HepG2 (cell line): ENCODE measurements at regions not wholly inside any gene's neighbourhood (a gene's known extent, or its start where the extent isn't known, plus 50 kb on each side); places are given as distances from the start of the nearest gene placed in this dataset.

ENCODE experiments used
- CCAR2 ChIP-seq: fragments of 200-400 bp; formaldehyde crosslinking; optimal IDR thresholded peaks from 2 replicates; pipeline ENCODE3; 2018; ENCODE audit warnings: low read depth, mild to moderate bottlenecking, low read length, moderate library complexity
- CEBPB ChIP-seq: IDR thresholded peaks from 2 replicates; pipeline ENCODE4 v1.6.1; 2011; ENCODE audit warnings: low read depth, low read length, improper control_type of control experiment, borderline replicate concordance
- EEA1 ChIP-seq: sonication (generic); formaldehyde crosslinking; IDR thresholded peaks from 2 replicates; pipeline ENCODE4 v1.5.1; 2020; ENCODE audit warnings: mild to moderate bottlenecking, missing genetic modification reagents, borderline replicate concordance
- MAFK ChIP-seq, 2 experiments: IDR thresholded peaks in 1 of 2; conservative IDR thresholded peaks in 1 of 2; 2 replicates each; pipeline ENCODE4 v1.6.1; 2011; ENCODE audit warnings: improper control_type of control experiment in 2 of 2, low read length in 2 of 2
- MBNL3 ChIP-seq: fragments of 250-450 bp; sonication (Bioruptor Pico); conservative IDR thresholded peaks from 2 replicates; pipeline ENCODE4 v1.8.0; 2022; ENCODE audit warnings: mild to moderate bottlenecking, inconsistent platforms
- POLR2AphosphoS5 ChIP-seq: IDR thresholded peaks from 2 replicates; pipeline ENCODE4 v1.6.1; 2012; ENCODE audit warnings: low read depth, low read length
- RARG ChIP-seq: sonication (generic); formaldehyde crosslinking; IDR thresholded peaks from 2 replicates; pipeline ENCODE4 v1.4.0; 2020; ENCODE audit warnings: low read depth, mild to moderate bottlenecking, missing genetic modification reagents
- SP140L ChIP-seq: sonication (generic); formaldehyde crosslinking; IDR thresholded peaks from 2 replicates; pipeline ENCODE4 v1.4.0; 2020; ENCODE audit warnings: missing genetic modification reagents, borderline replicate concordance
- ZBTB3 ChIP-seq: sonication (generic); formaldehyde crosslinking; IDR thresholded peaks from 2 replicates; pipeline ENCODE4 v1.4.0; 2020; ENCODE audit warnings: low read depth, mild to moderate bottlenecking, moderate library complexity, missing genetic modification reagents, borderline replicate concordance
- ZBTB33 ChIP-seq: sonication (generic); formaldehyde crosslinking; IDR thresholded peaks from 2 replicates; pipeline ENCODE4 v1.4.0; 2020; ENCODE audit warnings: missing genetic modification reagents
- ZIK1 ChIP-seq: sonication (generic); formaldehyde crosslinking; IDR thresholded peaks from 2 replicates; pipeline ENCODE4 v1.5.0; 2020; ENCODE audit warnings: mild to moderate bottlenecking, low read depth, missing genetic modification reagents, borderline replicate concordance
- ZNF562 ChIP-seq: sonication (generic); formaldehyde crosslinking; IDR thresholded peaks from 2 replicates; pipeline ENCODE4 v1.8.0; 2022; ENCODE audit warnings: missing genetic modification reagents, borderline replicate concordance
- ZNF674 ChIP-seq: sonication (generic); formaldehyde crosslinking; IDR thresholded peaks from 2 replicates; pipeline ENCODE4 v1.5.0; 2020; ENCODE audit warnings: low read depth, mild to moderate bottlenecking, missing genetic modification reagents
- TF ChIP-seq, protein P1 (sequence below): sonication (generic); formaldehyde crosslinking; IDR thresholded peaks from 2 replicates; pipeline ENCODE4 v1.4.0; 2020; ENCODE audit warnings: missing genetic modification reagents, borderline replicate concordance
- TF ChIP-seq, protein P2 (sequence below), 2 experiments: sonication (generic) in 1 of 2; formaldehyde crosslinking in 1 of 2; IDR thresholded peaks; 2 replicates each; pipeline versions ENCODE4 v1.4.0 to v1.6.1; 2018 to 2020; ENCODE audit warnings: missing genetic modification reagents in 2 of 2, borderline replicate concordance in 1 of 2, low read depth in 1 of 2, mild to moderate bottlenecking in 1 of 2, missing biosample characterization in 1 of 2
- TF ChIP-seq, protein P3 (sequence below): sonication (generic); formaldehyde crosslinking; IDR thresholded peaks from 2 replicates; pipeline ENCODE4 v1.5.0; 2020; ENCODE audit warnings: mild to moderate bottlenecking, missing genetic modification reagents, borderline replicate concordance

DNA sequence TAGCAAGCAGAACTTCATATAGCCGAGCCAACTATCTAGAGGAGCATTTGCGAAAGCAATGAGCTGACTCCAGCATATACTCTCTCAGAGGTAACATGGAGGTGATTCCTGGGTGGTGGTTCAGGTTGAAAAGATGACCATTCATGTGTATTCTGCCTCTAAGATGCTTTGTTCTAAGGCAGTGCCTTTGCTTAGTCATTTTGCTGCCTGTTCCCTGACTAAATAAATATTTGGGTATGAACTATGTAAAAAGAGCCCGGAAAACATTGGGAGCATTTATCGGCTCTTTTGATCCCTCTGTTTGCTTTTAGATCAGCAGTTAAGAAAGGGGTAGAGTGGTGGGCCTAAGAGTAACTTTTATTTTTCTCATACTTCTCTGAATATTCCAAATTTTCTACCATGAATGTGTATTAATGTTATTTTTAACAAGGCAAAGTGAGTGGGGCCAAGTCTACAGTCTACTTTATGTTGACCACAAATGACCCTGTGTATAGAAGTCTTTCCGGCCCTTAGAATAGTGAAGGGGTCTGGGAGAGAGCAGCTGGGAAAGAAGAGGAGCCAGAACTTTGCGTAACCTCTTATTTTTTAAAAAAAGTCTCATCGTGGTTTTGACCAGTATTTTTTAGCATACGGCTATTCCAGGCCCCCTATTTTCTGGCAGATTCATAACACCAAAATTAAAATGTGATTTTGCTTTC lies 206.5 kb upstream of the EYA4 start (continued):
- TF ChIP-seq, protein P1, sequence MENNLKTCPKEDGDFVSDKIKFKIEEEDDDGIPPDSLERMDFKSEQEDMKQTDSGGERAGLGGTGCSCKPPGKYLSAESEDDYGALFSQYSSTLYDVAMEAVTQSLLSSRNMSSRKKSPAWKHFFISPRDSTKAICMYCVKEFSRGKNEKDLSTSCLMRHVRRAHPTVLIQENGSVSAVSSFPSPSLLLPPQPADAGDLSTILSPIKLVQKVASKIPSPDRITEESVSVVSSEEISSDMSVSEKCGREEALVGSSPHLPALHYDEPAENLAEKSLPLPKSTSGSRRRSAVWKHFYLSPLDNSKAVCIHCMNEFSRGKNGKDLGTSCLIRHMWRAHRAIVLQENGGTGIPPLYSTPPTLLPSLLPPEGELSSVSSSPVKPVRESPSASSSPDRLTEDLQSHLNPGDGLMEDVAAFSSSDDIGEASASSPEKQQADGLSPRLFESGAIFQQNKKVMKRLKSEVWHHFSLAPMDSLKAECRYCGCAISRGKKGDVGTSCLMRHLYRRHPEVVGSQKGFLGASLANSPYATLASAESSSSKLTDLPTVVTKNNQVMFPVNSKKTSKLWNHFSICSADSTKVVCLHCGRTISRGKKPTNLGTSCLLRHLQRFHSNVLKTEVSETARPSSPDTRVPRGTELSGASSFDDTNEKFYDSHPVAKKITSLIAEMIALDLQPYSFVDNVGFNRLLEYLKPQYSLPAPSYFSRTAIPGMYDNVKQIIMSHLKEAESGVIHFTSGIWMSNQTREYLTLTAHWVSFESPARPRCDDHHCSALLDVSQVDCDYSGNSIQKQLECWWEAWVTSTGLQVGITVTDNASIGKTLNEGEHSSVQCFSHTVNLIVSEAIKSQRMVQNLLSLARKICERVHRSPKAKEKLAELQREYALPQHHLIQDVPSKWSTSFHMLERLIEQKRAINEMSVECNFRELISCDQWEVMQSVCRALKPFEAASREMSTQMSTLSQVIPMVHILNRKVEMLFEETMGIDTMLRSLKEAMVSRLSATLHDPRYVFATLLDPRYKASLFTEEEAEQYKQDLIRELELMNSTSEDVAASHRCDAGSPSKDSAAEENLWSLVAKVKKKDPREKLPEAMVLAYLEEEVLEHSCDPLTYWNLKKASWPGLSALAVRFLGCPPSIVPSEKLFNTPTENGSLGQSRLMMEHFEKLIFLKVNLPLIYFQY (CRISPR knock-in tag), result no peak
- TF ChIP-seq CCAR2 (no peak), ZIK1 (CRISPR knock-in tag) (no peak), ZBTB33 (CRISPR knock-in tag) (no peak), ZNF562 (CRISPR knock-in tag) (no peak), MBNL3 (CRISPR knock-in tag) (no peak), CEBPB (peak; percentile 30; the same call in 1 of the 2 replicates), SP140L (no peak), RARG (CRISPR knock-in tag) (no peak), ZBTB3 (no peak), POLR2AphosphoS5 (no peak), ZNF674 (no peak), MAFK (conservative IDR thresholded peaks at IDR 0.05 in 1 of 2, IDR thresholded peaks at IDR 0.05 in 1 of 2; ENCODE audit: low read length in 2 of 2) (peak; percentile 66 to 78), EEA1 (CRISPR knock-in tag) (no peak)
- TF ChIP-seq, protein P2, sequence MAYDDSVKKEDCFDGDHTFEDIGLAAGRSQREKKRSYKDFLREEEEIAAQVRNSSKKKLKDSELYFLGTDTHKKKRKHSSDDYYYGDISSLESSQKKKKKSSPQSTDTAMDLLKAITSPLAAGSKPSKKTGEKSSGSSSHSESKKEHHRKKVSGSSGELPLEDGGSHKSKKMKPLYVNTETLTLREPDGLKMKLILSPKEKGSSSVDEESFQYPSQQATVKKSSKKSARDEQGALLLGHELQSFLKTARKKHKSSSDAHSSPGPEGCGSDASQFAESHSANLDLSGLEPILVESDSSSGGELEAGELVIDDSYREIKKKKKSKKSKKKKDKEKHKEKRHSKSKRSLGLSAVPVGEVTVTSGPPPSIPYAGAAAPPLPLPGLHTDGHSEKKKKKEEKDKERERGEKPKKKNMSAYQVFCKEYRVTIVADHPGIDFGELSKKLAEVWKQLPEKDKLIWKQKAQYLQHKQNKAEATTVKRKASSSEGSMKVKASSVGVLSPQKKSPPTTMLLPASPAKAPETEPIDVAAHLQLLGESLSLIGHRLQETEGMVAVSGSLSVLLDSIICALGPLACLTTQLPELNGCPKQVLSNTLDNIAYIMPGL (CRISPR knock-in tag; IDR thresholded peaks at IDR 0.05; ENCODE audit: borderline replicate concordance in 1 of 2, low read depth in 1 of 2), result no peak; a peak in 2 of 4 replicates
- TF ChIP-seq, protein P3, sequence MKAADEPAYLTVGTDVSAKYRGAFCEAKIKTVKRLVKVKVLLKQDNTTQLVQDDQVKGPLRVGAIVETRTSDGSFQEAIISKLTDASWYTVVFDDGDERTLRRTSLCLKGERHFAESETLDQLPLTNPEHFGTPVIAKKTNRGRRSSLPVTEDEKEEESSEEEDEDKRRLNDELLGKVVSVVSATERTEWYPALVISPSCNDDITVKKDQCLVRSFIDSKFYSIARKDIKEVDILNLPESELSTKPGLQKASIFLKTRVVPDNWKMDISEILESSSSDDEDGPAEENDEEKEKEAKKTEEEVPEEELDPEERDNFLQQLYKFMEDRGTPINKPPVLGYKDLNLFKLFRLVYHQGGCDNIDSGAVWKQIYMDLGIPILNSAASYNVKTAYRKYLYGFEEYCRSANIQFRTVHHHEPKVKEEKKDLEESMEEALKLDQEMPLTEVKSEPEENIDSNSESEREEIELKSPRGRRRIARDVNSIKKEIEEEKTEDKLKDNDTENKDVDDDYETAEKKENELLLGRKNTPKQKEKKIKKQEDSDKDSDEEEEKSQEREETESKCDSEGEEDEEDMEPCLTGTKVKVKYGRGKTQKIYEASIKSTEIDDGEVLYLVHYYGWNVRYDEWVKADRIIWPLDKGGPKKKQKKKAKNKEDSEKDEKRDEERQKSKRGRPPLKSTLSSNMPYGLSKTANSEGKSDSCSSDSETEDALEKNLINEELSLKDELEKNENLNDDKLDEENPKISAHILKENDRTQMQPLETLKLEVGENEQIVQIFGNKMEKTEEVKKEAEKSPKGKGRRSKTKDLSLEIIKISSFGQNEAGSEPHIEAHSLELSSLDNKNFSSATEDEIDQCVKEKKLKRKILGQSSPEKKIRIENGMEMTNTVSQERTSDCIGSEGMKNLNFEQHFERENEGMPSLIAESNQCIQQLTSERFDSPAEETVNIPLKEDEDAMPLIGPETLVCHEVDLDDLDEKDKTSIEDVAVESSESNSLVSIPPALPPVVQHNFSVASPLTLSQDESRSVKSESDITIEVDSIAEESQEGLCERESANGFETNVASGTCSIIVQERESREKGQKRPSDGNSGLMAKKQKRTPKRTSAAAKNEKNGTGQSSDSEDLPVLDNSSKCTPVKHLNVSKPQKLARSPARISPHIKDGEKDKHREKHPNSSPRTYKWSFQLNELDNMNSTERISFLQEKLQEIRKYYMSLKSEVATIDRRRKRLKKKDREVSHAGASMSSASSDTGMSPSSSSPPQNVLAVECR (CRISPR knock-in tag), result no peak
